GM12891 (cell line): ENCODE measurements at regions not wholly inside any gene's neighbourhood (a gene's known extent, or its start where the extent isn't known, plus 50 kb on each side); places are given as distances from the start of the nearest gene placed in this dataset.
A peak's percentile ranks its signal among the peaks of the same experiment; 100 is the strongest.
"Not testable (repeated sequence)": the region's sequence is repeated elsewhere in the genome, so short reads cannot be mapped to it uniquely, and the experiment has no call there.

Experiments
- DNase-seq: peaks from one replicate; pipeline ENCODE4 v3.0.0; 2011; ENCODE audit warnings: low spot score; ENCODE audit not compliant: insufficient read length
- FAIRE-seq: peaks from 2 replicates; lab custom pipeline; 2011; peaks lifted over from hg19 to GRCh38; lab: Jason Lieb, UNC
- PAX5 ChIP-seq: IDR thresholded peaks from 2 replicates; pipeline ENCODE4 v1.6.1; 2011; ENCODE audit warnings: low read length, moderate library complexity, mild to moderate bottlenecking; ENCODE audit not compliant: insufficient read depth, severe bottlenecking
- POLR2A ChIP-seq: IDR thresholded peaks from 2 replicates; pipeline ENCODE4 v1.6.1; 2011; ENCODE audit warnings: low read depth, low read length, control low read depth
- POLR2AphosphoS5 ChIP-seq: IDR thresholded peaks from 2 replicates; pipeline ENCODE4 v1.6.1; 2011; ENCODE audit warnings: low read depth, low read length, control low read depth
- POU2F2 ChIP-seq: IDR thresholded peaks from 2 replicates; pipeline ENCODE4 v1.6.1; 2011; ENCODE audit warnings: low read depth, mild to moderate bottlenecking, control low read depth, low read length, moderate library complexity
- SPI1 ChIP-seq: IDR thresholded peaks from 2 replicates; pipeline ENCODE4 v1.6.1; 2011; ENCODE audit warnings: low read depth, low read length, control low read depth
- TAF1 ChIP-seq: IDR thresholded peaks from 2 replicates; pipeline ENCODE4 v1.6.1; 2011; ENCODE audit warnings: low read depth, low read length, control low read depth

- FAIRE-seq (no peak), DNase-seq (no peak)
- no peak for TF ChIP-seq PAX5
- no peak for TF ChIP-seq POU2F2
- no peak for TF ChIP-seq POLR2AphosphoS5
- no peak for TF ChIP-seq SPI1
- no peak for TF ChIP-seq POLR2A
- no peak for TF ChIP-seq TAF1
Measured at GRCh38 chr2:40030456-40030975, 251.5 kb upstream of the THUMPD2 start.

- TF ChIP-seq SPI1 (peak; percentile 89), TAF1 (no peak)
- DNase-seq (no peak), FAIRE-seq (no peak)
Measured at GRCh38 chr2:40028792-40029488, 249.9 kb upstream of the THUMPD2 start.

GRCh38 chr2:40027968-40028367, 248.9 kb upstream of the THUMPD2 start:
- FAIRE-seq, result no peak
- no peak for TF ChIP-seq POLR2AphosphoS5
- TF ChIP-seq PAX5, result no peak
- no peak for TF ChIP-seq POLR2A
- TF ChIP-seq SPI1, result no peak
- no peak for TF ChIP-seq TAF1
- TF ChIP-seq POU2F2, result no peak
- no peak for DNase-seq

GRCh38 chr2:40025276-40025675, 246.2 kb upstream of the THUMPD2 start:
- FAIRE-seq, DNase-seq: not testable (repeated sequence)

- no peak for TF ChIP-seq POLR2A
- no peak for TF ChIP-seq PAX5
- TF ChIP-seq SPI1, result no peak
- no peak for TF ChIP-seq POLR2AphosphoS5
- TF ChIP-seq POU2F2, result no peak
- FAIRE-seq (no peak), DNase-seq (no peak)
Measured at GRCh38 chr2:40020997-40021396, 241.9 kb upstream of the THUMPD2 start.

GRCh38 chr2:40016151-40016885, 237.3 kb upstream of the THUMPD2 start:
- TF ChIP-seq TAF1, result no peak
- no peak for TF ChIP-seq POLR2A
- TF ChIP-seq POLR2AphosphoS5, result no peak
- no peak for TF ChIP-seq SPI1
- no peak for TF ChIP-seq PAX5
- TF ChIP-seq POU2F2, result no peak
- no peak for DNase-seq
- FAIRE-seq, result no peak

GRCh38 chr2:40013962-40014361, 234.9 kb upstream of the THUMPD2 start:
- FAIRE-seq, DNase-seq: not testable (repeated sequence)

GRCh38 chr2:40004336-40004735, 225.3 kb upstream of the THUMPD2 start:
- FAIRE-seq (no peak), DNase-seq (no peak)
- TF ChIP-seq SPI1 (no peak), POU2F2 (no peak), POLR2A (no peak), PAX5 (no peak), POLR2AphosphoS5 (no peak)

GRCh38 chr2:40002339-40002738, 223.3 kb upstream of the THUMPD2 start:
- no peak for TF ChIP-seq PAX5
- no peak for TF ChIP-seq POLR2AphosphoS5
- TF ChIP-seq TAF1, result no peak
- TF ChIP-seq POLR2A, result no peak
- DNase-seq (no peak), FAIRE-seq (no peak)

GRCh38 chr2:39999864-40000263, 220.8 kb upstream of the THUMPD2 start:
- TF ChIP-seq PAX5, result no peak
- no peak for TF ChIP-seq POLR2A
- no peak for TF ChIP-seq POU2F2
- no peak for TF ChIP-seq POLR2AphosphoS5
- no peak for TF ChIP-seq SPI1
- TF ChIP-seq TAF1, result no peak
- no peak for DNase-seq
- FAIRE-seq, result no peak

- FAIRE-seq, result no peak
- no peak for DNase-seq
- TF ChIP-seq PAX5 (no peak), TAF1 (no peak), SPI1 (no peak), POLR2A (no peak), POLR2AphosphoS5 (no peak), POU2F2 (no peak)
Measured at GRCh38 chr2:39998617-39999016, 219.6 kb upstream of the THUMPD2 start.
